ENCODE measurements at regions not wholly inside any gene's neighbourhood (a gene's known extent, or its start where the extent isn't known, plus 50 kb on each side); places are given as distances from the start of the nearest gene placed in this dataset.

DNA sequence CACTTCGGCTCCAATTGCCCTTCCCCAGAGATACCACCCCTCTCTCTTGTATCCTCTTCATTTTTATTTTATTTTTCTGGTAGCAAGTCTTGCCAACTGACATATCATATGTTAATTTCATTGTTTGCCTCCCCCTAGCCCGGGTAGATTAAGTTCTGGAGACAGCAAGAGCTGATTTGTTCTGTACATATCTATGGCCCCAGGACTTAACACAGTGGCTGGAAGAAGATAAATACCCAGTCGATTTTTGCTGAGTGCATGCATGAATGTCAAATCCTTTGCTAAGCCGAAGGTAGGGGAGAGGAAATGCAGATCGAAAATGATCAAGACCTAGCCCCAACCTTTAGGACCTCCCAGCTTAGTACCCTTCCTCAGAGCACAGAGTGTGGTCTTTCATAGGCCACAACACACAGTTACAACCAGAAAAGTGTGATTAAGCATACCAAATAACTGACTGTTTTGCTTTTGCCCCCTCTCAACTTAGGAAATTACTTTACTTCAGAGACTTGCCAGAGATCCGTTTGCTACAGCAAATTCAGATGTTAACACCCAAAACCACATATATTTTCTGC lies 58.7 kb upstream of the KLF3 start:
- DNase-seq (ENCODE audit: low spot score): no peak

- no peak for DNase-seq (ENCODE audit: low spot score)
Observed at GRCh38 chr4:38605753-38606586, 58.0 kb upstream of the KLF3 start.

DNA sequence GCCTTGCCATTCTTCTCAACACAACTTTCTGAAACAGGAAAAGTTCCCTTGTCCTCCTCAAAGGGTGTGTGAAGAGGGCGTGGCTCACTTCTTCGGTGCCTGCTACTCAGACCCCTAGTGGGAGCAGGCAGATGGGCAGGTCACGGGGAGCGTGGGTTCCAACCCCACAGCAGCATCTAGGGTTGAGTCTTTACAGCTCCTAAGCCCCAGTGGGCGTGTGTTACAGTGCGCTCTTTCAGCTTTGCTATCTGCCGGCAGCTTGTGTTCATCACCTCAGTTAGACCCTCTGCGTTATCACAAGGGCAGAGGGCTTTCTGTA lies 57.5 kb upstream of the KLF3 start:
- no peak for DNase-seq (ENCODE audit: low spot score)

DNA sequence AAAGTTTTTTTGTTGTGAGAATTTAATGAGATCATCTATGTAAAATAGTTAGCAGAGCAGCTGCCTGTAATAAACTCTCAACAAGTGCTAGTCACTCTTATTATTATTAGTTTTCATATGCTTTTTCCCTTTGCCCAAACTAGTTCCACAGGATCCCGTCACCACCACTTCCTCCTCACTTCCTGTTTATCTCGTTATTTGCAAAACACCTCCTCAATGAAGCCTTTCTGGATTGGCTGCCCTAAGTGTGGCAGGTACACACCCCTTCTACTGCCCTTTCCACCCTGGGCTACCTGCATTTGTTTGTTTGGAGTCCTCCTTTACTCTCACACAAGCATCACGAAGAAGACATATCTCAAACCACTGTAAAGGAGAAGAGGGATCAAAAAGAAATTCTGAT lies 54.4 kb upstream of the KLF3 start:
- DNase-seq (ENCODE audit: low spot score): no peak

GRCh38 chr4:38610521-38610920 lies 53.5 kb upstream of the KLF3 start:
- no peak for DNase-seq (ENCODE audit: low spot score)

DNA sequence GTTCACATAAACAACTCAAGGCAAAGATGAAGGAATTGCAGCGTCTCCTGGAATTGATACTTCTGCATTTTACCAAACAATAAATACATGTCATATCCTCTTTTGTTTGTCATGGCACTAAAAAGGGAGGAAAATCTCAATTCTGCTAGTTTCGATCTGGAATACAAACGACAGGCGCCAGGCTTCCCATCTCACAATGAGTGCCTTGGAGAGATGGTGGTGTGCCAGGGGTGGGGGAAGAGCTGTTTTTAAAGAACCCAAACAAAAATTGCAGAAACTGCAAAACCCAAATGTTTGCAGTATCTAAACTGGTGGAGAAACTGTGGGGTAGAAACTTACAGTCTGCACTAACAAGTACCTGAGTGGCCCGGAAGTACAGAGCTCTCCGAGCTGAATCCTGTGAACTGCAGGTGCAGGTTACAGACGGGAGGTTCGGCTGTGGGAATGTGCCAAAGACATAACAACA lies 53.0 kb upstream of the KLF3 start:
- no peak for DNase-seq (ENCODE audit: low spot score)

DNA sequence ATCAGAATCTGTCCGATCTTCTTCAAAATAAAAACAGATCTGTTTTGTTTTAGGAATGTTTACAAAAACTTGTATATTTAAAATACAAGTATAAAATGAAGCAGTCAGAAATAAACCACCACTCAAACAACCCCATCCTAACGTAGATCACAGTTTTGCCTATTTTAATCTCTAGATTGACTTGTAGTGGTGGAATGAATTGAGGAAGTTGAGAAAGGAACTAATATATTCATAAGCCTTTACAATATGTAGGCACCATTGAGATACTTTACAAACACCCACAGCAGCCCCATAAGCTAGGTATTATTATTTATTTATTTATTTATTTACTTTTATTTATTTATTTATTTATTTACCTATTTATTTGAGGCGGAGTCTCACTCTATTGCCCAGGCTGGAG lies 52.3 kb upstream of the KLF3 start:
- no peak for DNase-seq (ENCODE audit: low spot score)

DNA sequence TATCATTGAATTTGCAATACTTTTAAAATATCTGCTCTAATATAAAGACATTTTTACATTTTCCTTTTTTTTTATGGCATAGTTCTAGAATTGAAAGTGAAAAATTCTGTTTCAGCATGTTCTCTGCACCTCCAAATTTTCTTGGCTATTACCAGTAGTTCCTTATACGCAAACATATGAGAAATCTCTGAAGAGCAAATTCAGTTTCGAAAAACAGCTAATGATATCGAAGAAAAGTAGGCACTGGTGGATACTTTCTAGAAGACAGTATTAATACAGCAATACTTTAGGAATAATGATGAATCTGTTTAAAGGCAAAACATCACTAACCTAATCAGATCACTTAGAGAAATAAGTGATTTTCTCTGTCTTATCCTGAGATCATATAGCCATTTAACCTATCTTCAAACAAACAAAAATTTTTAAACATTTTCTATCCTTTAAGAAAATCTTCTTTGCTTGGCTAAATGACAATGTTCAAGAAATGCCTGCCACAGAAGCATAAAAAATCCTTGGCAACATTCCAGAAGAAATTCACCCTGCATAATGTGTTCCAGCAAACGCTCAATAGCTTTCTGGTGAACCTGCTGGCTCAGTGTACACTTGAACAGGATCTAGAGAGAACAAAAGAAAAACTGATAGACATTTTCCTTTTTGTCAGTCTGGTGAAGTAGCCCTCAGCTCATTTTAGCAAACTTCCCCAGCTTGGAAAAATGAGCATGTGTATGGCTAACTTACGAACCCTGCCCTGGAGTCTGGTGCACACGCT lies 51.2 kb upstream of the KLF3 start:
- DNase-seq (ENCODE audit: low spot score): no peak

Measured in germinal center (tissue), 1 donor.